GM12874 (cell line): ENCODE measurements at regions not wholly inside any gene's neighbourhood (a gene's known extent, or its start where the extent isn't known, plus 50 kb on each side); places are given as distances from the start of the nearest gene placed in this dataset.

Source experiments
- CTCF ChIP-seq: IDR thresholded peaks from 2 replicates; pipeline ENCODE4 v1.5.1; 2011; ENCODE audit warnings: low read depth, mild to moderate bottlenecking, control low read depth, low read length, moderate library complexity; ENCODE audit not compliant: insufficient read depth

- no peak for TF ChIP-seq CTCF
These were observed 127.9 kb downstream of the OR13H1 start for GRCh38 chrX:131671735-131672134.

- peak; percentile 54 for TF ChIP-seq CTCF
These were observed 131.8 kb downstream of the OR13H1 start for GRCh38 chrX:131675596-131676194.

GRCh38 chrX:131677655-131678628, 134.1 kb downstream of the OR13H1 start:
- TF ChIP-seq CTCF: peak; percentile 77

- TF ChIP-seq CTCF: no peak
These were observed 149.5 kb downstream of the OR13H1 start for GRCh38 chrX:131693359-131693758.

GRCh38 chrX:131703646-131704045, 159.8 kb downstream of the OR13H1 start:
- no peak for TF ChIP-seq CTCF

GRCh38 chrX:131704136-131704695, 160.3 kb downstream of the OR13H1 start:
- TF ChIP-seq CTCF: no peak

GRCh38 chrX:131709553-131709952, 165.7 kb downstream of the OR13H1 start:
- TF ChIP-seq CTCF: no peak
